Neural cell (in vitro differentiated cells): ENCODE measurements at regions not wholly inside any gene's neighbourhood (a gene's known extent, or its start where the extent isn't known, plus 50 kb on each side); places are given as distances from the start of the nearest gene placed in this dataset.

Experiments used
- EZH2 ChIP-seq: fragments of 200-600, 300-800 bp; shearing (Covaris generic), sonication (generic); IDR thresholded peaks from 2 replicates; pipeline ENCODE4 v1.6.1; 2014; ENCODE audit warnings: antibody characterized with exemption, low read length, borderline replicate concordance, mild to moderate bottlenecking; ENCODE audit not compliant: insufficient read depth, poor library complexity, severe bottlenecking
- MXI1 ChIP-seq: fragments of 450-650 bp; conservative IDR thresholded peaks from 2 replicates; pipeline ENCODE4 v1.6.1; 2014; ENCODE audit warnings: antibody characterized with exemption, mild to moderate bottlenecking; ENCODE audit not compliant: poor library complexity, severe bottlenecking
- POLR2AphosphoS5 ChIP-seq: IDR thresholded peaks from 2 replicates; pipeline ENCODE4 v1.6.1; 2012
- TF ChIP-seq, protein P1 (sequence below): fragments of 450-650 bp; IDR thresholded peaks from 2 replicates; pipeline ENCODE4 v1.5.1; 2014; ENCODE audit warnings: antibody characterized with exemption, mild to moderate bottlenecking, moderate library complexity; ENCODE audit not compliant: poor library complexity, severe bottlenecking

- TF ChIP-seq POLR2AphosphoS5 (no peak), MXI1 (no peak), EZH2 (no peak)
- TF ChIP-seq, protein P1, sequence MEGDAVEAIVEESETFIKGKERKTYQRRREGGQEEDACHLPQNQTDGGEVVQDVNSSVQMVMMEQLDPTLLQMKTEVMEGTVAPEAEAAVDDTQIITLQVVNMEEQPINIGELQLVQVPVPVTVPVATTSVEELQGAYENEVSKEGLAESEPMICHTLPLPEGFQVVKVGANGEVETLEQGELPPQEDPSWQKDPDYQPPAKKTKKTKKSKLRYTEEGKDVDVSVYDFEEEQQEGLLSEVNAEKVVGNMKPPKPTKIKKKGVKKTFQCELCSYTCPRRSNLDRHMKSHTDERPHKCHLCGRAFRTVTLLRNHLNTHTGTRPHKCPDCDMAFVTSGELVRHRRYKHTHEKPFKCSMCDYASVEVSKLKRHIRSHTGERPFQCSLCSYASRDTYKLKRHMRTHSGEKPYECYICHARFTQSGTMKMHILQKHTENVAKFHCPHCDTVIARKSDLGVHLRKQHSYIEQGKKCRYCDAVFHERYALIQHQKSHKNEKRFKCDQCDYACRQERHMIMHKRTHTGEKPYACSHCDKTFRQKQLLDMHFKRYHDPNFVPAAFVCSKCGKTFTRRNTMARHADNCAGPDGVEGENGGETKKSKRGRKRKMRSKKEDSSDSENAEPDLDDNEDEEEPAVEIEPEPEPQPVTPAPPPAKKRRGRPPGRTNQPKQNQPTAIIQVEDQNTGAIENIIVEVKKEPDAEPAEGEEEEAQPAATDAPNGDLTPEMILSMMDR = no peak
Measured at GRCh38 chr11:39780131-39780530, 1679.3 kb downstream of the LRRC4C start.
